ENCODE measurements at regions not wholly inside any gene's neighbourhood (a gene's known extent, or its start where the extent isn't known, plus 50 kb on each side); places are given as distances from the start of the nearest gene placed in this dataset.

DNA sequence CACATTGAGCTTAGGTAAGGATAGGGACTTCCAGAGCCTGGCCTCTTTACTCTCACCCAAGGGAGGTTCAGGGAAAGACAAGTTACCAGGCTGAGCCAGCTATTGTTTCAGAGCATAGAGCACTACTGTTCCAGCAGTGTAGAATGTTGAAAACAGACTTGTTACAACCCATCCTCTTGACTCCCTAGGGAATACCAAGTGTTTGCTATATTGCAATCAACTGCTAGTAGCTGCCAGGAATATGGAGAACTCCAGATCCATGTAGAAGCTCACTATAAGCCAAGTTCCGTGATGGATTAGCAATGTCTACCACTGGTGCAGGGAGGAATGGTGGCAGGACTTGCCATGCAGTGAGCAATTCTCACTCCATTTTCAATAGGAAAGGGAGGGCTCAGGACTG, 199.8 kb upstream of the RBM19 start:
- TF ChIP-seq, protein P1, sequence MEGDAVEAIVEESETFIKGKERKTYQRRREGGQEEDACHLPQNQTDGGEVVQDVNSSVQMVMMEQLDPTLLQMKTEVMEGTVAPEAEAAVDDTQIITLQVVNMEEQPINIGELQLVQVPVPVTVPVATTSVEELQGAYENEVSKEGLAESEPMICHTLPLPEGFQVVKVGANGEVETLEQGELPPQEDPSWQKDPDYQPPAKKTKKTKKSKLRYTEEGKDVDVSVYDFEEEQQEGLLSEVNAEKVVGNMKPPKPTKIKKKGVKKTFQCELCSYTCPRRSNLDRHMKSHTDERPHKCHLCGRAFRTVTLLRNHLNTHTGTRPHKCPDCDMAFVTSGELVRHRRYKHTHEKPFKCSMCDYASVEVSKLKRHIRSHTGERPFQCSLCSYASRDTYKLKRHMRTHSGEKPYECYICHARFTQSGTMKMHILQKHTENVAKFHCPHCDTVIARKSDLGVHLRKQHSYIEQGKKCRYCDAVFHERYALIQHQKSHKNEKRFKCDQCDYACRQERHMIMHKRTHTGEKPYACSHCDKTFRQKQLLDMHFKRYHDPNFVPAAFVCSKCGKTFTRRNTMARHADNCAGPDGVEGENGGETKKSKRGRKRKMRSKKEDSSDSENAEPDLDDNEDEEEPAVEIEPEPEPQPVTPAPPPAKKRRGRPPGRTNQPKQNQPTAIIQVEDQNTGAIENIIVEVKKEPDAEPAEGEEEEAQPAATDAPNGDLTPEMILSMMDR (conservative IDR thresholded peaks at IDR 0.05; ENCODE audit: low read depth, low read length): no peak
- TF ChIP-seq EZH2 (IDR thresholded peaks at IDR 0.05; ENCODE audit: low read length, unreplicated experiment) (no peak), EZH2phosphoT487 (IDR thresholded peaks at IDR 0.05; ENCODE audit: borderline replicate concordance, low read length) (no peak)
